ENCODE measurements at regions not wholly inside any gene's neighbourhood (a gene's known extent, or its start where the extent isn't known, plus 50 kb on each side); places are given as distances from the start of the nearest gene placed in this dataset.

DNA sequence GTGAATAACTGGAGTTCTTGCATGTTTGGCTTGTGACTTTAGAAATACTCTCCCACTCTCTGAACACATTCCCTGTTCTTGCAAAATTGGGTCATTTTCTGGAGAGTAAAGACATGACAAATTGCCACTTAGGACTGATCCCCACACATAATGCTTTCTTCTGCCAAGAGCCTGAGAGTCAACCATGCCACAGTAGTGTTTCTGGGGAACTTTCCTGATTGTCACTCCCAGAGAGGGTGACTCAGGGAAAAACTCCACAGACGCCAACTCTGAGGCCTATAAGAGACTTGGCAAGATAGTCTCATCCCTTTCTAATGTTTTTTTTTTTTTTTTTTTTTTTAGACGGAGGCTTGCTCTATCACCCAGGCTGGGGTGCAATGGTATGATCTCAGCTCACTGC lies 157.8 kb downstream of the ATG4C start:
- TF ChIP-seq, protein P1, sequence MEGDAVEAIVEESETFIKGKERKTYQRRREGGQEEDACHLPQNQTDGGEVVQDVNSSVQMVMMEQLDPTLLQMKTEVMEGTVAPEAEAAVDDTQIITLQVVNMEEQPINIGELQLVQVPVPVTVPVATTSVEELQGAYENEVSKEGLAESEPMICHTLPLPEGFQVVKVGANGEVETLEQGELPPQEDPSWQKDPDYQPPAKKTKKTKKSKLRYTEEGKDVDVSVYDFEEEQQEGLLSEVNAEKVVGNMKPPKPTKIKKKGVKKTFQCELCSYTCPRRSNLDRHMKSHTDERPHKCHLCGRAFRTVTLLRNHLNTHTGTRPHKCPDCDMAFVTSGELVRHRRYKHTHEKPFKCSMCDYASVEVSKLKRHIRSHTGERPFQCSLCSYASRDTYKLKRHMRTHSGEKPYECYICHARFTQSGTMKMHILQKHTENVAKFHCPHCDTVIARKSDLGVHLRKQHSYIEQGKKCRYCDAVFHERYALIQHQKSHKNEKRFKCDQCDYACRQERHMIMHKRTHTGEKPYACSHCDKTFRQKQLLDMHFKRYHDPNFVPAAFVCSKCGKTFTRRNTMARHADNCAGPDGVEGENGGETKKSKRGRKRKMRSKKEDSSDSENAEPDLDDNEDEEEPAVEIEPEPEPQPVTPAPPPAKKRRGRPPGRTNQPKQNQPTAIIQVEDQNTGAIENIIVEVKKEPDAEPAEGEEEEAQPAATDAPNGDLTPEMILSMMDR (conservative IDR thresholded peaks at IDR 0.05 in 1 of 2, IDR thresholded peaks at IDR 0.05 in 1 of 2; ENCODE audit: low read depth in 1 of 2, low read length in 2 of 2) = no peak
- TF ChIP-seq EZH2 (IDR thresholded peaks at IDR 0.05; ENCODE audit: low read length, missing control alignments) = no peak

All from fibroblast of lung (primary cell).